ENCODE measurements at regions not wholly inside any gene's neighbourhood (a gene's known extent, or its start where the extent isn't known, plus 50 kb on each side); places are given as distances from the start of the nearest gene placed in this dataset.

DNA sequence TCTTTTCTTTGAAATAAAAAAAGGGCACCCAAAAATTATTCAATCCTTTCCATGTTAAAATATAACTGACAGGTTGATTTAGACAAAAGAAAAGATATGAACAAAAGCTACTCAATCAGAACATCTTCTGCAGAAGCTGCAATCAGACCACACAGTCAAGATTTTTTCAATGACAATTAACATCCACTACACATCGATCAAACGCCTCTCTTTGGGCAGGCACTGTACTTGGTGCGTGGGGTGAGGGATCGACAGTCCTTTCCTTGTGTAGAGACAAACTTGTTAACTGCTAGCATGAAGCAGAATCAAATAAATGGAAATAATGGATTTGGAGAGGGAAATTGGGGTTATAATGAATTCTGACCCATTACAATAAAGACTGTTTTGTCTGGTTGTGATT lies 71.2 kb upstream of the SESN3 start:
- TF ChIP-seq, protein P1, sequence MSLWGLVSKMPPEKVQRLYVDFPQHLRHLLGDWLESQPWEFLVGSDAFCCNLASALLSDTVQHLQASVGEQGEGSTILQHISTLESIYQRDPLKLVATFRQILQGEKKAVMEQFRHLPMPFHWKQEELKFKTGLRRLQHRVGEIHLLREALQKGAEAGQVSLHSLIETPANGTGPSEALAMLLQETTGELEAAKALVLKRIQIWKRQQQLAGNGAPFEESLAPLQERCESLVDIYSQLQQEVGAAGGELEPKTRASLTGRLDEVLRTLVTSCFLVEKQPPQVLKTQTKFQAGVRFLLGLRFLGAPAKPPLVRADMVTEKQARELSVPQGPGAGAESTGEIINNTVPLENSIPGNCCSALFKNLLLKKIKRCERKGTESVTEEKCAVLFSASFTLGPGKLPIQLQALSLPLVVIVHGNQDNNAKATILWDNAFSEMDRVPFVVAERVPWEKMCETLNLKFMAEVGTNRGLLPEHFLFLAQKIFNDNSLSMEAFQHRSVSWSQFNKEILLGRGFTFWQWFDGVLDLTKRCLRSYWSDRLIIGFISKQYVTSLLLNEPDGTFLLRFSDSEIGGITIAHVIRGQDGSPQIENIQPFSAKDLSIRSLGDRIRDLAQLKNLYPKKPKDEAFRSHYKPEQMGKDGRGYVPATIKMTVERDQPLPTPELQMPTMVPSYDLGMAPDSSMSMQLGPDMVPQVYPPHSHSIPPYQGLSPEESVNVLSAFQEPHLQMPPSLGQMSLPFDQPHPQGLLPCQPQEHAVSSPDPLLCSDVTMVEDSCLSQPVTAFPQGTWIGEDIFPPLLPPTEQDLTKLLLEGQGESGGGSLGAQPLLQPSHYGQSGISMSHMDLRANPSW (CRISPR knock-in tag; conservative IDR thresholded peaks at IDR 0.05; ENCODE audit: low read depth): no peak
- TF ChIP-seq, protein P2, sequence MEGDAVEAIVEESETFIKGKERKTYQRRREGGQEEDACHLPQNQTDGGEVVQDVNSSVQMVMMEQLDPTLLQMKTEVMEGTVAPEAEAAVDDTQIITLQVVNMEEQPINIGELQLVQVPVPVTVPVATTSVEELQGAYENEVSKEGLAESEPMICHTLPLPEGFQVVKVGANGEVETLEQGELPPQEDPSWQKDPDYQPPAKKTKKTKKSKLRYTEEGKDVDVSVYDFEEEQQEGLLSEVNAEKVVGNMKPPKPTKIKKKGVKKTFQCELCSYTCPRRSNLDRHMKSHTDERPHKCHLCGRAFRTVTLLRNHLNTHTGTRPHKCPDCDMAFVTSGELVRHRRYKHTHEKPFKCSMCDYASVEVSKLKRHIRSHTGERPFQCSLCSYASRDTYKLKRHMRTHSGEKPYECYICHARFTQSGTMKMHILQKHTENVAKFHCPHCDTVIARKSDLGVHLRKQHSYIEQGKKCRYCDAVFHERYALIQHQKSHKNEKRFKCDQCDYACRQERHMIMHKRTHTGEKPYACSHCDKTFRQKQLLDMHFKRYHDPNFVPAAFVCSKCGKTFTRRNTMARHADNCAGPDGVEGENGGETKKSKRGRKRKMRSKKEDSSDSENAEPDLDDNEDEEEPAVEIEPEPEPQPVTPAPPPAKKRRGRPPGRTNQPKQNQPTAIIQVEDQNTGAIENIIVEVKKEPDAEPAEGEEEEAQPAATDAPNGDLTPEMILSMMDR (IDR thresholded peaks at IDR 0.05): no peak
- TF ChIP-seq JAZF1 (CRISPR knock-in tag; IDR thresholded peaks at IDR 0.05): no peak
- TF ChIP-seq ZNF396 (CRISPR knock-in tag; IDR thresholded peaks at IDR 0.05; ENCODE audit: borderline replicate concordance): no peak
- no peak for TF ChIP-seq ZNF121 (CRISPR knock-in tag; IDR thresholded peaks at IDR 0.05)
- TF ChIP-seq, protein P3, sequence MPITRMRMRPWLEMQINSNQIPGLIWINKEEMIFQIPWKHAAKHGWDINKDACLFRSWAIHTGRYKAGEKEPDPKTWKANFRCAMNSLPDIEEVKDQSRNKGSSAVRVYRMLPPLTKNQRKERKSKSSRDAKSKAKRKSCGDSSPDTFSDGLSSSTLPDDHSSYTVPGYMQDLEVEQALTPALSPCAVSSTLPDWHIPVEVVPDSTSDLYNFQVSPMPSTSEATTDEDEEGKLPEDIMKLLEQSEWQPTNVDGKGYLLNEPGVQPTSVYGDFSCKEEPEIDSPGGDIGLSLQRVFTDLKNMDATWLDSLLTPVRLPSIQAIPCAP (CRISPR knock-in tag; IDR thresholded peaks at IDR 0.05): no peak
- no peak for TF ChIP-seq NFE2L1 (CRISPR knock-in tag; IDR thresholded peaks at IDR 0.05)
- TF ChIP-seq SMAD3 (CRISPR knock-in tag; IDR thresholded peaks at IDR 0.05; ENCODE audit: borderline replicate concordance): no peak
- no peak for TF ChIP-seq SP1 (CRISPR knock-in tag; conservative IDR thresholded peaks at IDR 0.05)
- TF ChIP-seq, protein P4, sequence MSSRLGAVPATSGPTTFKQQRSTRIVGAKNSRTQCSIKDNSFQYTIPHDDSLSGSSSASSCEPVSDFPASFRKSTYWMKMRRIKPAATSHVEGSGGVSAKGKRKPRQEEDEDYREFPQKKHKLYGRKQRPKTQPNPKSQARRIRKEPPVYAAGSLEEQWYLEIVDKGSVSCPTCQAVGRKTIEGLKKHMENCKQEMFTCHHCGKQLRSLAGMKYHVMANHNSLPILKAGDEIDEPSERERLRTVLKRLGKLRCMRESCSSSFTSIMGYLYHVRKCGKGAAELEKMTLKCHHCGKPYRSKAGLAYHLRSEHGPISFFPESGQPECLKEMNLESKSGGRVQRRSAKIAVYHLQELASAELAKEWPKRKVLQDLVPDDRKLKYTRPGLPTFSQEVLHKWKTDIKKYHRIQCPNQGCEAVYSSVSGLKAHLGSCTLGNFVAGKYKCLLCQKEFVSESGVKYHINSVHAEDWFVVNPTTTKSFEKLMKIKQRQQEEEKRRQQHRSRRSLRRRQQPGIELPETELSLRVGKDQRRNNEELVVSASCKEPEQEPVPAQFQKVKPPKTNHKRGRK (CRISPR knock-in tag; IDR thresholded peaks at IDR 0.05; ENCODE audit: borderline replicate concordance): no peak
- TF ChIP-seq, protein P5, sequence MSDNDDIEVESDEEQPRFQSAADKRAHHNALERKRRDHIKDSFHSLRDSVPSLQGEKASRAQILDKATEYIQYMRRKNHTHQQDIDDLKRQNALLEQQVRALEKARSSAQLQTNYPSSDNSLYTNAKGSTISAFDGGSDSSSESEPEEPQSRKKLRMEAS (CRISPR knock-in tag; IDR thresholded peaks at IDR 0.05): no peak
- TF ChIP-seq, protein P6, sequence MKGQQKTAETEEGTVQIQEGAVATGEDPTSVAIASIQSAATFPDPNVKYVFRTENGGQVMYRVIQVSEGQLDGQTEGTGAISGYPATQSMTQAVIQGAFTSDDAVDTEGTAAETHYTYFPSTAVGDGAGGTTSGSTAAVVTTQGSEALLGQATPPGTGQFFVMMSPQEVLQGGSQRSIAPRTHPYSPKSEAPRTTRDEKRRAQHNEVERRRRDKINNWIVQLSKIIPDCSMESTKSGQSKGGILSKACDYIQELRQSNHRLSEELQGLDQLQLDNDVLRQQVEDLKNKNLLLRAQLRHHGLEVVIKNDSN (CRISPR knock-in tag; IDR thresholded peaks at IDR 0.05): no peak
- TF ChIP-seq, protein P7, sequence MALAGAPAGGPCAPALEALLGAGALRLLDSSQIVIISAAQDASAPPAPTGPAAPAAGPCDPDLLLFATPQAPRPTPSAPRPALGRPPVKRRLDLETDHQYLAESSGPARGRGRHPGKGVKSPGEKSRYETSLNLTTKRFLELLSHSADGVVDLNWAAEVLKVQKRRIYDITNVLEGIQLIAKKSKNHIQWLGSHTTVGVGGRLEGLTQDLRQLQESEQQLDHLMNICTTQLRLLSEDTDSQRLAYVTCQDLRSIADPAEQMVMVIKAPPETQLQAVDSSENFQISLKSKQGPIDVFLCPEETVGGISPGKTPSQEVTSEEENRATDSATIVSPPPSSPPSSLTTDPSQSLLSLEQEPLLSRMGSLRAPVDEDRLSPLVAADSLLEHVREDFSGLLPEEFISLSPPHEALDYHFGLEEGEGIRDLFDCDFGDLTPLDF (CRISPR knock-in tag; IDR thresholded peaks at IDR 0.05): no peak
- TF ChIP-seq JUN (CRISPR knock-in tag; IDR thresholded peaks at IDR 0.05): no peak

Measured in WTC11 (cell line).